ENCODE measurements at regions not wholly inside any gene's neighbourhood (a gene's known extent, or its start where the extent isn't known, plus 50 kb on each side); places are given as distances from the start of the nearest gene placed in this dataset.
"Not testable (repeated sequence)": the region's sequence is repeated elsewhere in the genome, so short reads cannot be mapped to it uniquely, and the experiment has no call there.

DNA sequence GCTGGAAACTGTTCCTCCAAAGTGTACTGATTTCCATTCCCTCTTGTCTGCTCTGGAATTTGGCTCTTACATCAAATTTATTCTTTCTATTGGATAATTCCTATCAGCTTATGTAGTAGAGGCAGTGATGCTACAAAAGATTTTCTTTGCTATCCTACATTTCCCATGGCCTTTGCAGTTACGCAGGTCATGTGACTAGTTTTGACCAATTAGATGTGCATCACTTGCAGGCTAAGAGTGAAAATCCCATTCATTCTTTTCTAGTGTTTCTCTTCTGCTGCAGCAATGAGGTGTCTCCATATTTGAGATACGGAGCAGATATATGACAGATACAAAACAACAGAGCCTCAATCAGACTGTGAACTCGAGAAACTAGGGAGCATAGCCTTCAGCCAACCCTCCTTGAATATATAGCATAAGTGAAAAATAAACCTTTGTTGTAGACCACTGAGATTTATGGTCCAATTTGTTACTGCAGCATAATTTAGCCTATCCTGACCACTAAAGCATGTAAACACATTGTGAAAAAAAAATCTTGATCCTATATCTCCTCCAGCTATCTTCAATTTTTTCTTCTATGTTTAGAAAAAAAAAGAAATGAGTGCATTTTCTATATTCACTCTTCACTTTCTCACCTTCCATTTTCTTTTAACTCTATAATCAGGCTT lies 102.0 kb downstream of the HNMT start:
- TF ChIP-seq, protein P1, sequence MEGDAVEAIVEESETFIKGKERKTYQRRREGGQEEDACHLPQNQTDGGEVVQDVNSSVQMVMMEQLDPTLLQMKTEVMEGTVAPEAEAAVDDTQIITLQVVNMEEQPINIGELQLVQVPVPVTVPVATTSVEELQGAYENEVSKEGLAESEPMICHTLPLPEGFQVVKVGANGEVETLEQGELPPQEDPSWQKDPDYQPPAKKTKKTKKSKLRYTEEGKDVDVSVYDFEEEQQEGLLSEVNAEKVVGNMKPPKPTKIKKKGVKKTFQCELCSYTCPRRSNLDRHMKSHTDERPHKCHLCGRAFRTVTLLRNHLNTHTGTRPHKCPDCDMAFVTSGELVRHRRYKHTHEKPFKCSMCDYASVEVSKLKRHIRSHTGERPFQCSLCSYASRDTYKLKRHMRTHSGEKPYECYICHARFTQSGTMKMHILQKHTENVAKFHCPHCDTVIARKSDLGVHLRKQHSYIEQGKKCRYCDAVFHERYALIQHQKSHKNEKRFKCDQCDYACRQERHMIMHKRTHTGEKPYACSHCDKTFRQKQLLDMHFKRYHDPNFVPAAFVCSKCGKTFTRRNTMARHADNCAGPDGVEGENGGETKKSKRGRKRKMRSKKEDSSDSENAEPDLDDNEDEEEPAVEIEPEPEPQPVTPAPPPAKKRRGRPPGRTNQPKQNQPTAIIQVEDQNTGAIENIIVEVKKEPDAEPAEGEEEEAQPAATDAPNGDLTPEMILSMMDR (IDR thresholded peaks at IDR 0.05): no peak
- Histone ChIP-seq H2AFZ (no peak overlapping the region), H3K9me3 (ENCODE audit: control insufficient read depth, low read length) (no peaks in the 10 kb centered on the region), H3K4me1 (no peaks in the 10 kb centered on the region), H3K4me2 (ENCODE audit: low read length) (no peak overlapping the region), H3K27me3 (ENCODE audit: control insufficient read depth, insufficient read depth, low read length) (no peaks in the 10 kb centered on the region), H3K79me2 (no peaks in the 10 kb centered on the region), H3K27ac (no peak overlapping the region), H3K9ac (no peak overlapping the region), H3K36me3 (ENCODE audit: control insufficient read depth, insufficient read depth, low read length) (no peaks in the 10 kb centered on the region), H3K4me3 (ENCODE audit: low read depth, low read length) (no peak overlapping the region)

DNA sequence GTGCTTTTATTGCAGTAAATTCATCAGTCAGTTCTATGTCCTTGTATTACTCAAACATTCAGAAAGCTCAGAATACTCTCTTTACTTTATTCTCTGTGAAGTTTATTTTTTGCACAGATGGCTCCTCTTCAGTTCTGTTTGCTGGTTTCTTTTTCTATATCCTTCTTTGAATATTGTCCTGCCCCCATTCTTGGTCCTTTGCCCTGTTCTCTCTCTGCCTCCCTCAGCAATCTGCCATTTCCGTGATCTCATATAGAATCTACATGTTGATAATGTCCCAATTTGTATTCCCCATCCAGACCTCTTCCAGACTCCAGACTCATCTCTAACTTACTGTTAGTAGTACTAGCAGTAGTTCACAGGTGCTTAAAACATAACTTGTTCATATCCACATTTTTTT lies 102.6 kb downstream of the HNMT start:
- no peak overlapping the region for H3K9ac ChIP-seq
- no peak overlapping the region for H3K4me2 ChIP-seq (ENCODE audit: low read length)
- no peak overlapping the region for H3K4me3 ChIP-seq (ENCODE audit: low read depth, low read length)
- no peaks in the 10 kb centered on the region for H3K79me2 ChIP-seq
- no peak overlapping the region for H2AFZ ChIP-seq
- H3K27me3 ChIP-seq (ENCODE audit: control insufficient read depth, insufficient read depth, low read length): no peaks in the 10 kb centered on the region
- H3K36me3 ChIP-seq (ENCODE audit: control insufficient read depth, insufficient read depth, low read length): no peaks in the 10 kb centered on the region
- TF ChIP-seq, protein P1 (IDR thresholded peaks at IDR 0.05): no peak
- no peak overlapping the region for H3K27ac ChIP-seq
- no peaks in the 10 kb centered on the region for H3K9me3 ChIP-seq (ENCODE audit: control insufficient read depth, low read length)
- H3K4me1 ChIP-seq: no peaks in the 10 kb centered on the region

DNA sequence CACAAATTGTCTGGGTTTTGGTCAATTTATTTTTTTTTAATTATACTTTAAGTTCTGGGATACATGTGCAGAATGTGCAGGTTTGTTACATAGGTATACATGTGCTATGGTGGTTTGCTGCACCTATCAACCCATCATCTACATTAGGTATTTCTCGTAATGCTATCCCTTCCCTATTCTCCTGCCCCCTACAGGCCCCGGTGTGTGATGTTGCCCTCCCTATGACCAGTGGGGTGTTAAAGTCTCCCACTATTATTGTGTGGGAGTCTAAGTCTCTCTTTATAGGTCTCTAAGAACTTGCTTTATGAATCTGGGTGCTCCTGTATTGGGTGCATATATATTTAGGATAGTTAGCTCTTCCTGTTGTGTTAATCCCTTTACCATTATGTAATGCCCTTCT lies 104.4 kb downstream of the HNMT start:
- H3K27me3 ChIP-seq (ENCODE audit: control insufficient read depth, insufficient read depth, low read length); H2AFZ ChIP-seq; H3K27ac ChIP-seq; H3K79me2 ChIP-seq; H3K36me3 ChIP-seq (ENCODE audit: control insufficient read depth, insufficient read depth, low read length); H3K9me3 ChIP-seq (ENCODE audit: control insufficient read depth, low read length); H3K4me1 ChIP-seq; H3K4me3 ChIP-seq (ENCODE audit: low read depth, low read length); H3K4me2 ChIP-seq (ENCODE audit: low read length); H3K9ac ChIP-seq: not testable (repeated sequence)

DNA sequence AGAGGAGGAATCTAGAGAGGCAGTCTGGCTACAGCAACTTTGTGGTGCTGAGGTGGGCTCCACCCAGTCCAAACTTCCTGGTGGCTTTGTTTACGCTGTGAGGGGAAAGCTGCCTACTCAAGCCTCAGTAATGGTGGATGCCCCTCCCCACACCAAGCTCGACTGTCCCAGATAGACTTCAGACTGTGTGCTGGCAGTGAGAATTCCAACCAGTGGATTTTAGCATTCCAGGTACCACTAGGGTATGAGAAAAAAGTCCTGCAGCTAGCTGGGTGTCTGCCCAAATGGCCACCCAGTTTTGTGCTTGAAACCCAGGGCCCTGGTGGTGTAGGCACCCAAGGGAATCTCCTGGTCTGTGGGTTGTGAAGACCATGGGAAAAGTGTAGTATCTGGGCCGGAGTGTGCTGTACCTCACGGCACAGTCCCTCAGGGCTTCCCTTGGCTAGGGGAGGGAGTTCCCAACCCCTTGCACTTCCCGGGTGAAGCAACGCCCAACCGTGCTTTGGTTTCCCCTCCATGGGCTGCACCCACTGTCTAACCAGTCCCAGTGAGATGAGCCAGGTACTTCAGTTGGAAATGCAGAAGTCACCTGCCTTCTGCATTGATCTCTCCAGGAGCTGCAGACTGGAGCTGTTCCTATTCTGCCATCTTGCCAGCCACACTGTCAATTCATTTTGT lies 106.9 kb downstream of the HNMT start:
- not testable (repeated sequence) for H3K27me3 ChIP-seq (ENCODE audit: control insufficient read depth, insufficient read depth, low read length); H3K4me1 ChIP-seq; H3K9ac ChIP-seq; H3K4me3 ChIP-seq (ENCODE audit: low read depth, low read length); H3K79me2 ChIP-seq; H3K4me2 ChIP-seq (ENCODE audit: low read length); H2AFZ ChIP-seq; H3K36me3 ChIP-seq (ENCODE audit: control insufficient read depth, insufficient read depth, low read length); H3K27ac ChIP-seq; H3K9me3 ChIP-seq (ENCODE audit: control insufficient read depth, low read length)

DNA sequence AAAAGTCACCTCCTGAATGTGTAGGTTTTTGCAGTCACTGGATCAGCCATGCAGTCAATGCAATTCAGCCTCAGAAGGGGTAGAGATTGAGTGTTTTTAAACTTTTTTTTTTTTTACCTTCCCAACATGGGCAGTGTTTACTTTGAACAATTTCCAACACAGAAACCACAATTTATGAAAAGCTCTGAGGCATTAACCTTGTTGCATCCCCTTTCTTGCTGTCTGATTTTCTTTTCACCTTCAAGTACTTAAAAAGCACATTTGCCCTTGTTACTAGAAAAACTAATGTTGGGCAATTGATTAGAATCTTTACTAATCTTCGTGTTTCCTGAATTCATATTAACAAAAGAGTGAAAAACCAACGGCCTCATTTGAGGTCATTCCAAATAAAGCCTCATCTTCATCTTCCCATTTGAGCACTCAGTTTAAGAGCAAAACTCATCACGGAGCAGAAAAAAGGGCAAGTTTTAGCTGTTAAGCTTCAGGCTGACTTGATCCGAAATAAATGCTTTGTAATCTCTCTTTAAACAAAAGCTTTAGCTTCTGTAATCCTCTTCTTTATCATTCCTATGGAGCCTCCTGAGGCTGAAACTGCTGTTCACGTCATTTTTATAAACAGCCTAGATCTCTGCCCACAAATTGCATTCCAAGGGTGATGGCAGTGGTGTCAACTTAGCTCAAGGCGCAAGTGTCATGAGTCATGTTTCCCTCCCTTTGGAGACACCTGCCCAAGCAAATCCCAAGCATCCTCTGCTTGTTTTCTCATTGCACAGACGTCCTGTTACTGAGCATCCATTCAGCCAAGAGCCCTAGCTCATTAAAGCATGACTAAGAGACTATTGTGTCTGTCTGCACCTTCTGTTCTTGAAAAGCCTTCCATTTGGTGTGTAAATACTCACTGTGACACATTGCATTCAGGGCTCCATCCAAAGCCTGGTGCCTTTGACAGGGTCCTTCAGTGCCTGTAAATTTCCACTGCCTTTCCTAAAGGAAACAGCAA lies 107.7 kb downstream of the HNMT start:
- Histone ChIP-seq H3K27ac (no peak overlapping the region), H3K4me3 (ENCODE audit: low read depth, low read length) (no peak overlapping the region), H3K9me3 (ENCODE audit: control insufficient read depth, low read length) (no peaks in the 10 kb centered on the region), H3K9ac (no peak overlapping the region), H3K4me1 (no peaks in the 10 kb centered on the region), H3K27me3 (ENCODE audit: control insufficient read depth, insufficient read depth, low read length) (no peaks in the 10 kb centered on the region), H3K79me2 (no peaks in the 10 kb centered on the region), H3K36me3 (ENCODE audit: control insufficient read depth, insufficient read depth, low read length) (no peaks in the 10 kb centered on the region), H3K4me2 (ENCODE audit: low read length) (no peak overlapping the region), H2AFZ (no peak overlapping the region)
- TF ChIP-seq, protein P1 (IDR thresholded peaks at IDR 0.05): no peak

Data from parathyroid adenoma (tissue), 2 donors.